ENCODE measurements at regions not wholly inside any gene's neighbourhood (a gene's known extent, or its start where the extent isn't known, plus 50 kb on each side); places are given as distances from the start of the nearest gene placed in this dataset.

DNA sequence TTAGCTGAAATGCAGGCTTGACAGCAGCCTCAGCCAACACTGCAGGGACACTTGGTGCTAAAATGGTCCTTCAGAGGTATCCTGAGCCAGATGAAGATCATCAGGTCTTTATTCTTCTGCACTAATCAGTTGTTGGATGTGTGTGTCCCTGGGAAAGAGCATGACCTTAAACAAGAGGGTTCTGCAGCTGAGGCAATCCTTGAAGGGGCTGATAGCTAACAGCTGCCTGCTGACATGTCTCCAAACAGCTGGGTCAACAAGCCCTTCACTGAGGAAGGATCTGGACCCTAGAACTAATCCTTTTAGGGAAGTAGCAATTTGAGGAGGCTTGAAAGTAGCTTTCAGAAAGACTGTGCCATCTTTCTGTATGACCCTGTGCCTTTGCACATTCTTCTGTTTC, 376.3 kb upstream of the ACTBL2 start:
- Mint-ChIP-seq H3K4me1 (ENCODE audit: low read depth) (no peaks in the 10 kb centered on the region), H3K36me3 (ENCODE audit: low read depth) (no peaks in the 10 kb centered on the region), H3K9me3 (no peaks in the 10 kb centered on the region), H3K27ac (no peak overlapping the region), H3K4me3 (ENCODE audit: low read depth) (no peak overlapping the region), H3K27me3 (ENCODE audit: low read depth) (no peaks in the 10 kb centered on the region)
- no peak for DNase-seq (ENCODE audit: low spot score)
- intact Hi-C loops (cut with micrococcal nuclease) = no loop called here

DNA sequence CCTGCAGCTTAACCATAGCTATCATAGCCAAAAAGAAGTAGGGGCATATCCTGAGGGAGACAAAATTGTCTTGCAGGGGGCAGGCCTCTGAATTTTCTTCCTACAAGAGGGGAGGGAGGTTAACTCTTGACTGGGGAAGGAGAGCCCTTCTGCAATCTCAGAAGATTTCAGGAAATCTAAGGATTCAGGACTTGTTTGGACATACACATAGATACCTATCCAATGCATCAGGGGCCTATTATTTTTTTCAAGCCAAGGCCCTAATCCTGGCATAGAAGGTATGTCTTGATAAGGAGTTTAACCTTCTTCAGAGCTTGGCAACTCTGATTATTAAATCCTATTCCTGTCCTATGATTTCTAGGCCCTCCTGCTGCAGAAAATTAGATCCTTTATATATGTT, 375.1 kb upstream of the ACTBL2 start:
- no peaks in the 10 kb centered on the region for H3K4me1 Mint-ChIP-seq (ENCODE audit: low read depth)
- H3K4me3 Mint-ChIP-seq (ENCODE audit: low read depth) = no peak overlapping the region
- no peak for DNase-seq (ENCODE audit: low spot score)
- H3K9me3 Mint-ChIP-seq = no peaks in the 10 kb centered on the region
- H3K27ac Mint-ChIP-seq = no peak overlapping the region
- intact Hi-C loops (cut with micrococcal nuclease) = no loop called here
- no peaks in the 10 kb centered on the region for H3K27me3 Mint-ChIP-seq (ENCODE audit: low read depth)
- no peaks in the 10 kb centered on the region for H3K36me3 Mint-ChIP-seq (ENCODE audit: low read depth)

DNA sequence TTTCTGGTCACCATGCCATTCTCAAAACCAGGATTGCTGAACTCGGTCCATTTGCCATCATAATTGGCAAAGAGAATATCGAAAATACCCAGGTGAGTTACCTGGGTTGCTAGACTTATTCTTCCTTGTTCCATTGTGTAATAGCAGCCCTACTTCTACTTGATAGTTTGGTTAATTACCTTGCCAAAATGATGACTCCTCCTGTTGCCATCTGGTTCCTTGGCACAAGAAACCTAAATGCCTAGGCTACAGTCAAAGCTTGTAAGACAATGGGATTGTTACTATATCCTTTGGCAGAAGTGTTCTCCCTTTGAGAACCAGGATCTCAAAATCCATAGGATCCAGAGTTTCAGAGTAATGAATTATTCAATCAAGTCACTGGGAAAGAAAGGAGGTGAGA, 373.2 kb upstream of the ACTBL2 start:
- H3K36me3 Mint-ChIP-seq (ENCODE audit: low read depth) = no peaks in the 10 kb centered on the region
- no peaks in the 10 kb centered on the region for H3K4me1 Mint-ChIP-seq (ENCODE audit: low read depth)
- DNase-seq (ENCODE audit: low spot score) = no peak
- H3K27ac Mint-ChIP-seq = no peak overlapping the region
- no peaks in the 10 kb centered on the region for H3K9me3 Mint-ChIP-seq
- no peak overlapping the region for H3K4me3 Mint-ChIP-seq (ENCODE audit: low read depth)
- H3K27me3 Mint-ChIP-seq (ENCODE audit: low read depth) = no peaks in the 10 kb centered on the region
- intact Hi-C loops (cut with micrococcal nuclease) = no loop called here

- H3K27me3 Mint-ChIP-seq (ENCODE audit: low read depth) = no peaks in the 10 kb centered on the region
- no peaks in the 10 kb centered on the region for H3K36me3 Mint-ChIP-seq (ENCODE audit: low read depth)
- H3K27ac Mint-ChIP-seq = no peak overlapping the region
- intact Hi-C loops (cut with micrococcal nuclease) = no loop called here
- no peaks in the 10 kb centered on the region for H3K9me3 Mint-ChIP-seq
- H3K4me1 Mint-ChIP-seq (ENCODE audit: low read depth) = no peaks in the 10 kb centered on the region
- no peak overlapping the region for H3K4me3 Mint-ChIP-seq (ENCODE audit: low read depth)
- DNase-seq (ENCODE audit: low spot score) = no peak
Observed at GRCh38 chr5:57853929-57854697, 371.5 kb upstream of the ACTBL2 start.

DNA sequence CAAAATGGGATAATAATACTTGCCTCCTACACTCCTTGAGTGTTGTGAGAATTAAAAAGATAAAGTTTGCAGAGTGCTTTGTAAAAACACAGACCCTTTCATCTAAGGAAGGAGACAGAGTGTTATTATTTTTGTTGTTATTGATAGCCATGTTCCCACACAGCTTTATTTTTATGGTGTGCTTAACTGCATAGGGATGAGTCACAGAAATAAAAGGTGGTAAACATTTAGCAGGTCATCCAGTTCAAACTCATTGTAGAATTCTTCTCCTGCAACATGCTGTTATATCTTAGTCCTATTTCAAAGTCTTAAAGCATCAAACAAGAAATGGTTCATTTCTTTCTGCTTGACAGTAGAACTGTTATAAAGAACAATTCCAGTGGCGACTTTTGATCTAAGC, 367.5 kb upstream of the ACTBL2 start:
- Mint-ChIP-seq H3K27ac (no peak overlapping the region), H3K9me3 (no peaks in the 10 kb centered on the region), H3K4me3 (ENCODE audit: low read depth) (no peak overlapping the region), H3K36me3 (ENCODE audit: low read depth) (no peaks in the 10 kb centered on the region), H3K27me3 (ENCODE audit: low read depth) (no peaks in the 10 kb centered on the region), H3K4me1 (ENCODE audit: low read depth) (no peaks in the 10 kb centered on the region)
- intact Hi-C loops (cut with micrococcal nuclease) = no loop called here
- DNase-seq (ENCODE audit: low spot score) = no peak

DNA sequence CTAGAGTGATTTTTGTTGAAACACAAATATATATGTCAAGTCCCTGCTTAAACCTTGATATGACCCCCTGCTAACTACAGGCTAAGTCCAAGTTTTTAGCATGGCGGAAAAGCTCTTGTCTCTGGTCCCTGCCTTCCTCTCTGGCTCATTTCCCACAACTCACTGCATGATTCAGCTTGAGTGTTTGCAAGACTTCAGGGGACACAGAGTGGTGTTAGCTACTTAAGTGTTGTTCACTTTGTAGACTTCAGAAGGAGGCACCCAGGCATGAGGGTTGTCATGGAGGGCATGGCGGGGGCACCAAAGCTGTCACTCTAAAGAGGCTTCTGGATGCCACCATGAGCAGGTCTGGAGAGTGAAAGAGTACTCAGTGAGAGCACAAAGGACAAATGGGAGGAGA, 362.4 kb upstream of the ACTBL2 start:
- Mint-ChIP-seq H3K4me3 (ENCODE audit: low read depth) (no peak overlapping the region), H3K4me1 (ENCODE audit: low read depth) (no peaks in the 10 kb centered on the region), H3K27ac (no peak overlapping the region), H3K27me3 (ENCODE audit: low read depth) (no peaks in the 10 kb centered on the region), H3K36me3 (ENCODE audit: low read depth) (no peaks in the 10 kb centered on the region), H3K9me3 (no peaks in the 10 kb centered on the region)
- DNase-seq (ENCODE audit: low spot score) = no peak
- intact Hi-C loops (cut with micrococcal nuclease) = no loop called here

GRCh38 chr5:57844410-57844809, 361.8 kb upstream of the ACTBL2 start:
- no peaks in the 10 kb centered on the region for H3K36me3 Mint-ChIP-seq (ENCODE audit: low read depth)
- H3K4me3 Mint-ChIP-seq (ENCODE audit: low read depth) = no peak overlapping the region

GRCh38 chr5:57843059-57843367, 360.4 kb upstream of the ACTBL2 start:
- no peaks in the 10 kb centered on the region for H3K4me1 Mint-ChIP-seq (ENCODE audit: low read depth)
- no peaks in the 10 kb centered on the region for H3K9me3 Mint-ChIP-seq
- intact Hi-C loops (cut with micrococcal nuclease) = no loop called here
- no peak overlapping the region for H3K4me3 Mint-ChIP-seq (ENCODE audit: low read depth)
- DNase-seq (ENCODE audit: low spot score) = no peak
- H3K27me3 Mint-ChIP-seq (ENCODE audit: low read depth) = peaks cover 2% of the 10 kb centered on the region
- H3K36me3 Mint-ChIP-seq (ENCODE audit: low read depth) = no peaks in the 10 kb centered on the region
- H3K27ac Mint-ChIP-seq = no peak overlapping the region

More at GRCh38 chr5:57844410-57844809, 361.8 kb upstream of the ACTBL2 start:
- no peaks in the 10 kb centered on the region for H3K4me1 Mint-ChIP-seq (ENCODE audit: low read depth)
- peaks cover 2% of the 10 kb centered on the region for H3K27me3 Mint-ChIP-seq (ENCODE audit: low read depth)
- no peaks in the 10 kb centered on the region for H3K9me3 Mint-ChIP-seq
- intact Hi-C loops (cut with micrococcal nuclease) = no loop called here
- no peak for DNase-seq (ENCODE audit: low spot score)
- no peak overlapping the region for H3K27ac Mint-ChIP-seq

- no peak overlapping the region for H3K4me3 Mint-ChIP-seq (ENCODE audit: low read depth)
- H3K27ac Mint-ChIP-seq = no peak overlapping the region
- DNase-seq (ENCODE audit: low spot score) = no peak
- peaks cover 2% of the 10 kb centered on the region for H3K27me3 Mint-ChIP-seq (ENCODE audit: low read depth)
- no peaks in the 10 kb centered on the region for H3K36me3 Mint-ChIP-seq (ENCODE audit: low read depth)
- no peaks in the 10 kb centered on the region for H3K9me3 Mint-ChIP-seq
- intact Hi-C loops (cut with micrococcal nuclease) = no loop called here
- H3K4me1 Mint-ChIP-seq (ENCODE audit: low read depth) = no peaks in the 10 kb centered on the region
Observed at GRCh38 chr5:57842364-57843058, 359.9 kb upstream of the ACTBL2 start.

- H3K27me3 Mint-ChIP-seq (ENCODE audit: low read depth) = peaks cover 2% of the 10 kb centered on the region
- H3K9me3 Mint-ChIP-seq = no peaks in the 10 kb centered on the region
- H3K4me1 Mint-ChIP-seq (ENCODE audit: low read depth) = no peaks in the 10 kb centered on the region
- no peaks in the 10 kb centered on the region for H3K36me3 Mint-ChIP-seq (ENCODE audit: low read depth)
- H3K27ac Mint-ChIP-seq = no peak overlapping the region
- intact Hi-C loops (cut with micrococcal nuclease) = no loop called here
- H3K4me3 Mint-ChIP-seq (ENCODE audit: low read depth) = no peak overlapping the region
- DNase-seq (ENCODE audit: low spot score) = no peak
Observed at GRCh38 chr5:57841676-57842363, 359.2 kb upstream of the ACTBL2 start.

DNA sequence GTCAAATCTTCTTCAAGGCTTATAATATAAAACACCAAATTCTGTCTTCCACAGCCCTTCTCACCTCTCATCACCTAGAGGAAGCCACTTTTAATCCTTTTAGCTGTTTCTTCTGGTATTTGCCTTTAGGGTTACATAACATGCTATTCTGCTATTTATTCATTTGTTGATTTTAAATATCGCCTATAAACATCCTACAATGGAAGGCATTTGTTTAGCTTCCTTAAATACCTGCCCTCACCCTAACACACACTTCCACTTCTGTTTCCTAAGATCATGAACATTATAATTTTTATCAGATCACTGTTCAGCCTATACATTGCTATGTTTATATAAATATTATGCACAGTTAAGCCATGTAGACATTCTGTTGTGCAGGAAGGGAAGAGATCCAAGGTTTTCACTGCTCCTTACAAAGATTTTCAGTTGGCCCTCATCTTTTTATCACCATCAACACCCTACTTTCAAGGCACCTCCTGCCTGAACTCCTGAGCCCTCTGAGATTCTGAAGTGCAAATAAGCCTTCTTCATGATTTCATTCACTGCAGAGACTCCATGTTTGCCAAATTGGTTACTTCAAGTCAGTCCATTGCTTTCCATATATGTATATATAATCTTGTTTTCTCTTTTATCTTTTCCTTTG, 356.9 kb upstream of the ACTBL2 start:
- intact Hi-C loops (cut with micrococcal nuclease) = no loop called here
- H3K27ac Mint-ChIP-seq = no peak overlapping the region
- H3K27me3 Mint-ChIP-seq (ENCODE audit: low read depth) = peaks cover 2% of the 10 kb centered on the region
- H3K9me3 Mint-ChIP-seq = no peaks in the 10 kb centered on the region
- no peak for DNase-seq (ENCODE audit: low spot score)
- no peaks in the 10 kb centered on the region for H3K36me3 Mint-ChIP-seq (ENCODE audit: low read depth)
- no peaks in the 10 kb centered on the region for H3K4me1 Mint-ChIP-seq (ENCODE audit: low read depth)
- no peak overlapping the region for H3K4me3 Mint-ChIP-seq (ENCODE audit: low read depth)

DNA sequence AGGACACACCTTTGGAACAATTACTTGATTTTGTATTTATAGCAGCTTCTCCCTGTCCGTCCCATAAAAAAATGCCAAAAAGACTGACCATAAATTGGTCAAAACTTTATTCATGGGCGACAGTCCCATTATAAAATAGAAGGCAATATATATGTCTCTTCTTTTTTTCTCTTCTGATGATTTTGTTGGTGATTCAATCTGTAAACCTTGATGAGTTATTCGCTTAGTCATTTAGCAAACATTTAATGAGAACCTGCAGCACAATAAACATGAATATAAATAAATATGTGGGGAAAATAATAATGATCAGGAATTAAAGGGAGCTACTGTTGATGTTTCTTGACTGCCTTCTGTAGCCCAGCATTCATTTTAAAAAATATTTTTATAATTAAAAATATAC, 356.4 kb upstream of the ACTBL2 start:
- Mint-ChIP-seq H3K4me1 (ENCODE audit: low read depth) (no peaks in the 10 kb centered on the region), H3K36me3 (ENCODE audit: low read depth) (no peaks in the 10 kb centered on the region), H3K9me3 (no peaks in the 10 kb centered on the region), H3K27ac (no peak overlapping the region), H3K4me3 (ENCODE audit: low read depth) (no peak overlapping the region), H3K27me3 (ENCODE audit: low read depth) (peaks cover 2% of the 10 kb centered on the region)
- no peak for DNase-seq (ENCODE audit: low spot score)
- intact Hi-C loops (cut with micrococcal nuclease) = no loop called here

DNA sequence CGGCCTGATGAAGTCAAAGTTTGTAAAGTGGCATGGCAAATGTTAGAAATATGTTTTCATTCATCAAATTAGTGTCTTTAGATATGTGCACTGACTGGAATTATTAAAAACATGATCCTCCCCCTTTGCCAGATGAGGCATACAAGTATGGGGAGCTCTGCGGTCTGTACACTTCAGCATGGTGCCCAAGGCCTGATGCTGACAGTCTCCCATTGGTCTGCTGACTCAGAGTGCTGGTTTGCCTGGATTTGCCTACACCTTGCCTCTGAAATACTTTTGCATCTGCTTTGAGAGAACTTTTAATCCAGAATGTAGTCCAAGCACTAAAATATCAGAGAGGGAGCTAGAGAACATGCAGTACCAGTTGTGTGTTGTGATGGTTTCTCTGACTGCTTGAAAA, 354.3 kb upstream of the ACTBL2 start:
- Mint-ChIP-seq H3K27me3 (ENCODE audit: low read depth) (peaks cover 2% of the 10 kb centered on the region), H3K4me3 (ENCODE audit: low read depth) (no peak overlapping the region), H3K27ac (no peak overlapping the region), H3K9me3 (no peaks in the 10 kb centered on the region), H3K4me1 (ENCODE audit: low read depth) (no peaks in the 10 kb centered on the region), H3K36me3 (ENCODE audit: low read depth) (no peaks in the 10 kb centered on the region)
- no peak for DNase-seq (ENCODE audit: low spot score)
- intact Hi-C loops (cut with micrococcal nuclease) = no loop called here
